Panc1 (cell line): ENCODE measurements at regions not wholly inside any gene's neighbourhood (a gene's known extent, or its start where the extent isn't known, plus 50 kb on each side); places are given as distances from the start of the nearest gene placed in this dataset.
"Not testable (repeated sequence)": the region's sequence is repeated elsewhere in the genome, so short reads cannot be mapped to it uniquely, and the experiment has no call there.

Experiments
- ATAC-seq: fragments of 200-7000 bp; cut with Tn5 transposase; 2 replicates; pipeline ENCODE4 v1.9.1; 2020; ENCODE audit warnings: mild to moderate bottlenecking, moderate library complexity
- BruUV-seq: library from RNA; stranded (reverse); fragments of 400-500 nt; replicated peaks from 2 replicates; lab custom pipeline; 2021; lab: Mats Ljungman, UMichigan
- CTCF ChIA-PET: fragments of 300-600 bp; sonication (Branson Sonifier 250); formaldehyde crosslinking; loops from one replicate; lab custom pipeline; 2022; ENCODE audit warnings: antibody characterized with exemption; lab: Charles Lee
- POLR2A ChIA-PET: fragments of 300-600 bp; sonication (Branson Sonifier 250); formaldehyde crosslinking; loops from one replicate; lab custom pipeline; 2022; ENCODE audit warnings: antibody characterized with exemption; lab: Charles Lee
- DNase-seq: peaks from one replicate; pipeline ENCODE4 v3.0.0-alpha.2; 2010; ENCODE audit warnings: low read depth, low spot score
- H3K27ac ChIP-seq: 2 replicates; pipeline ENCODE4 v1.5.1; 2011; ENCODE audit warnings: mild to moderate bottlenecking, low read length, inconsistent platforms
- H3K27me3 ChIP-seq: fragments of 200-500 bp; sonication (Bioruptor generic); 2 replicates; pipeline ENCODE4 v1.6.0; 2014; ENCODE audit warnings: low read length, inconsistent platforms; ENCODE audit not compliant: control insufficient read depth, insufficient read depth
- H3K36me3 ChIP-seq: fragments of 200-500 bp; sonication (Bioruptor generic); 2 replicates; pipeline ENCODE4 v1.5.1; 2014; ENCODE audit warnings: inconsistent platforms, mild to moderate bottlenecking, low read length, moderate library complexity; ENCODE audit not compliant: control insufficient read depth, insufficient read depth
- H3K4me1 ChIP-seq: 2 replicates; pipeline ENCODE4 v1.5.1; 2011; ENCODE audit warnings: inconsistent platforms, mild to moderate bottlenecking, low read length, moderate library complexity; ENCODE audit not compliant: control insufficient read depth, insufficient read depth
- H3K4me3 ChIP-seq, 2 experiments: 2 replicates each; pipeline ENCODE4 v1.5.1; 2011 to 2012; ENCODE audit warnings: low read depth in 2 of 2, low read length in 2 of 2, mild to moderate bottlenecking in 2 of 2, inconsistent platforms in 1 of 2, moderate library complexity in 1 of 2
- H3K9me3 ChIP-seq: fragments of 200-500 bp; sonication (Bioruptor generic); 2 replicates; pipeline ENCODE4 v1.5.1; 2014; ENCODE audit warnings: low read depth, mild to moderate bottlenecking, inconsistent platforms, low read length, moderate library complexity; ENCODE audit not compliant: control insufficient read depth, insufficient read depth
- POLR2AphosphoS5 ChIP-seq: IDR thresholded peaks from 2 replicates; pipeline ENCODE4 v1.6.1; 2012; ENCODE audit warnings: mild to moderate bottlenecking, low read depth, low read length, moderate library complexity
- SIN3A ChIP-seq: IDR thresholded peaks from 2 replicates; pipeline ENCODE4 v1.6.1; 2012; ENCODE audit warnings: low read depth, mild to moderate bottlenecking, low read length, moderate library complexity, borderline replicate concordance; ENCODE audit not compliant: insufficient read depth
- TCF7L2 ChIP-seq: IDR thresholded peaks from 2 replicates; pipeline ENCODE4 v1.6.1; 2011; ENCODE audit warnings: mild to moderate bottlenecking, low read depth, low read length, inconsistent platforms
- in situ Hi-C: cut with HindIII; loops from 2 replicates; pipeline ENCODE4 v1.10.0; 2016; ENCODE audit warnings: low sequenced_read_pairs, low pct_unique_long_range_greater_than_20kb
- intact Hi-C: fragments of 100-400 bp; cut with micrococcal nuclease; formaldehyde crosslinking; loops from one replicate; pipeline ENCODE4 v1.10.0; 2022; ENCODE audit not compliant: unreplicated experiment
- TF ChIP-seq, protein P1 (sequence below), 2 experiments: IDR thresholded peaks; 2 replicates each; pipeline ENCODE4 v1.6.1; 2011 to 2012; ENCODE audit warnings: low read depth in 2 of 2, control low read depth in 1 of 2, low read length in 1 of 2, mild to moderate bottlenecking in 1 of 2, moderate library complexity in 1 of 2; ENCODE audit not compliant: insufficient read depth in 1 of 2
- TF ChIP-seq, protein P2 (sequence below): fragments of 450-650 bp; IDR thresholded peaks from 2 replicates; pipeline ENCODE4 v1.5.1; 2017; ENCODE audit warnings: mild to moderate bottlenecking

DNA sequence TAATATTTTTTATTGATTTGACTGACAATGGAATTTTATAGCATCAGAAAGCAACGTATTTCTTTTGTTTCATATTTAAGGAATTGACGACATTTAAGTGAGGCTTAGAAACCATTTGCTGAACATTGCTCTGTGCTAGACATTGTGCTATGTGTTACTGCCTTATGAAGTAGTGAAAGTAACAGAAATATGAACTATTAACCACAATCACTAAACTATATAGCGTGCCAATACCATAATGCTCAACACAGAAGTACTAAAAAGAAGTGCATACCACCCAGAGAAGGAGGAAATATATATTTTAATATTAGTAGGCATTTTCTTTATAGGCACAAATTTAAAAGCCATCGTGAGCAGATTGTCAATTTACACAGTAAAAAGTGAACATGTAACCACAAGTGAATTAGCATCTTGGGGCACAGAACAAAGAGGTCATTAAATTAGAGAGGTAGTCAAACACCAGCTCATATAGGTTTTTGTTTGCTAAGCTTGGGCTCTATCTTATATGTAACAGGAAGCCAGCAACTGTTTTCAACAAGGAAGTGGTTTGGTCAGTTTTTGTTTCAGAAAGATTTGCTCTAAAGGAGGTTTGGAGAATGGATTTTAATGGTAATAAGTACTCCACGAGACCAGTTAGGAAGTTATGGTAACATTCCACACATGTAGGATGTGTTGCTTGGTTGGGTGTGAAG is 270.7 kb downstream of the GRXCR1 start:
- no peak for ATAC-seq
- Histone ChIP-seq H3K9me3 (no peaks in the 10 kb centered on the region), H3K4me3 (no peak overlapping the region), H3K36me3 (no peaks in the 10 kb centered on the region), H3K27me3 (no peaks in the 10 kb centered on the region), H3K4me1 (no peaks in the 10 kb centered on the region), H3K27ac (no peak overlapping the region)
- DNase-seq = no peak
- BruUV-seq = no TSS peak
- intact Hi-C loops (no loop called here), in situ Hi-C loops (no loop called here)
- no peak for TF ChIP-seq SIN3A
- TF ChIP-seq TCF7L2 = no peak
- TF ChIP-seq POLR2AphosphoS5 = no peak
- TF ChIP-seq, protein P1, sequence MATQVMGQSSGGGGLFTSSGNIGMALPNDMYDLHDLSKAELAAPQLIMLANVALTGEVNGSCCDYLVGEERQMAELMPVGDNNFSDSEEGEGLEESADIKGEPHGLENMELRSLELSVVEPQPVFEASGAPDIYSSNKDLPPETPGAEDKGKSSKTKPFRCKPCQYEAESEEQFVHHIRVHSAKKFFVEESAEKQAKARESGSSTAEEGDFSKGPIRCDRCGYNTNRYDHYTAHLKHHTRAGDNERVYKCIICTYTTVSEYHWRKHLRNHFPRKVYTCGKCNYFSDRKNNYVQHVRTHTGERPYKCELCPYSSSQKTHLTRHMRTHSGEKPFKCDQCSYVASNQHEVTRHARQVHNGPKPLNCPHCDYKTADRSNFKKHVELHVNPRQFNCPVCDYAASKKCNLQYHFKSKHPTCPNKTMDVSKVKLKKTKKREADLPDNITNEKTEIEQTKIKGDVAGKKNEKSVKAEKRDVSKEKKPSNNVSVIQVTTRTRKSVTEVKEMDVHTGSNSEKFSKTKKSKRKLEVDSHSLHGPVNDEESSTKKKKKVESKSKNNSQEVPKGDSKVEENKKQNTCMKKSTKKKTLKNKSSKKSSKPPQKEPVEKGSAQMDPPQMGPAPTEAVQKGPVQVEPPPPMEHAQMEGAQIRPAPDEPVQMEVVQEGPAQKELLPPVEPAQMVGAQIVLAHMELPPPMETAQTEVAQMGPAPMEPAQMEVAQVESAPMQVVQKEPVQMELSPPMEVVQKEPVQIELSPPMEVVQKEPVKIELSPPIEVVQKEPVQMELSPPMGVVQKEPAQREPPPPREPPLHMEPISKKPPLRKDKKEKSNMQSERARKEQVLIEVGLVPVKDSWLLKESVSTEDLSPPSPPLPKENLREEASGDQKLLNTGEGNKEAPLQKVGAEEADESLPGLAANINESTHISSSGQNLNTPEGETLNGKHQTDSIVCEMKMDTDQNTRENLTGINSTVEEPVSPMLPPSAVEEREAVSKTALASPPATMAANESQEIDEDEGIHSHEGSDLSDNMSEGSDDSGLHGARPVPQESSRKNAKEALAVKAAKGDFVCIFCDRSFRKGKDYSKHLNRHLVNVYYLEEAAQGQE (IDR thresholded peaks at IDR 0.05; ENCODE audit: insufficient read depth in 1 of 2, low read depth in 2 of 2, low read length in 1 of 2) = no peak
- TF ChIP-seq, protein P2, sequence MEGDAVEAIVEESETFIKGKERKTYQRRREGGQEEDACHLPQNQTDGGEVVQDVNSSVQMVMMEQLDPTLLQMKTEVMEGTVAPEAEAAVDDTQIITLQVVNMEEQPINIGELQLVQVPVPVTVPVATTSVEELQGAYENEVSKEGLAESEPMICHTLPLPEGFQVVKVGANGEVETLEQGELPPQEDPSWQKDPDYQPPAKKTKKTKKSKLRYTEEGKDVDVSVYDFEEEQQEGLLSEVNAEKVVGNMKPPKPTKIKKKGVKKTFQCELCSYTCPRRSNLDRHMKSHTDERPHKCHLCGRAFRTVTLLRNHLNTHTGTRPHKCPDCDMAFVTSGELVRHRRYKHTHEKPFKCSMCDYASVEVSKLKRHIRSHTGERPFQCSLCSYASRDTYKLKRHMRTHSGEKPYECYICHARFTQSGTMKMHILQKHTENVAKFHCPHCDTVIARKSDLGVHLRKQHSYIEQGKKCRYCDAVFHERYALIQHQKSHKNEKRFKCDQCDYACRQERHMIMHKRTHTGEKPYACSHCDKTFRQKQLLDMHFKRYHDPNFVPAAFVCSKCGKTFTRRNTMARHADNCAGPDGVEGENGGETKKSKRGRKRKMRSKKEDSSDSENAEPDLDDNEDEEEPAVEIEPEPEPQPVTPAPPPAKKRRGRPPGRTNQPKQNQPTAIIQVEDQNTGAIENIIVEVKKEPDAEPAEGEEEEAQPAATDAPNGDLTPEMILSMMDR = no peak
- ChIA-PET POLR2A (no interaction called here), CTCF (no interaction called here)

DNA sequence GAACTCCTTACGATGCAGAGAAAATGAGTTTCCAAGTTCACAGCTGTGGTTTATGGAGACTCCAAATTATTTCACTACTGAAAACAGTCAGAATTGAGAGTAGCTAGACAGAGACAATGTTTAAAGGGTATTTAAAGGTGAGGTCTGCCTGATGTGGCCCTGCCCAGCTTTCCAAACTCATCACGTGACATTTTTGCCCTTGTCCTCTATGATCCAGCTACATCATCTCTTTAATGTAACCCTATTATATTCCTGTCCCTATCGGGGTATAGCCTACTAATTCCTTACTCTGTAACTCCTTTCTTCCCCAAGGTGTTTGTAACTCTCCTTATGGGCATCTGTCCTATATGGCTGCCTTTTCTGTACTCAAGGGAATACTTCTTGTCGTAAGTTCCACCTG is 297.2 kb downstream of the GRXCR1 start:
- Histone ChIP-seq H3K9me3 (no peaks in the 10 kb centered on the region), H3K36me3 (no peaks in the 10 kb centered on the region), H3K27me3 (no peaks in the 10 kb centered on the region), H3K4me1 (no peaks in the 10 kb centered on the region), H3K27ac (no peak overlapping the region), H3K4me3 (no peak overlapping the region)
- CTCF ChIA-PET = no interaction called here
- DNase-seq (no peak), ATAC-seq (no peak)
- TF ChIP-seq SIN3A (no peak), POLR2AphosphoS5 (no peak), TCF7L2 (no peak)
- TF ChIP-seq, protein P1 (IDR thresholded peaks at IDR 0.05; ENCODE audit: insufficient read depth in 1 of 2, low read depth in 2 of 2, low read length in 1 of 2) = no peak
- TF ChIP-seq, protein P2 = no peak
- no TSS peak for BruUV-seq
- POLR2A ChIA-PET = interaction anchor here (0.6 kb wide), 1 partner anchor 1215 kb away, joined by 3 read pairs; no protein-coding TSS in a partner anchor
- intact Hi-C loops = no loop called here
- in situ Hi-C loops = no loop called here

DNA sequence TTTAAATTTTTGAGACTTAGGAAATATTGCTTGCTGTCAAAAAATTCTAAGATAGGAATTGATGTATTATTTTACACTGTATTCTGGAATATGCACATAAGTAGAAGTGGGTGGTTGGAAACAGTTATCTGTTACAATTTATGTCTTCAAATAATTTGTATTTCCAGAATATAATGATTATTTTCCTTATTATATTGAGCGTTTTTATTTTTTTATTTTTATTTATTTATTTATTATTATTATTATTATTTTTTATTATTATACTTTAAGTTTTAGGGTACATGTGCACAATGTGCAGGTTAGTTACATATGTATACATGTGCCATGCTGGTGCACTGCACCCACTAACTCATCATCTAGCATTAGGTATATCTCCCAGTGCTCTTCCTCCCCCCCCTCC is 320.1 kb downstream of the GRXCR1 start:
- CTCF ChIA-PET, H3K9me3 ChIP-seq, DNase-seq, in situ Hi-C loops, H3K27ac ChIP-seq, intact Hi-C loops, H3K27me3 ChIP-seq, ATAC-seq, H3K4me3 ChIP-seq, POLR2A ChIA-PET, BruUV-seq, H3K36me3 ChIP-seq, H3K4me1 ChIP-seq: not testable (repeated sequence)
